Hematopoietic multipotent progenitor cell (in vitro differentiated cells): ENCODE measurements at regions not wholly inside any gene's neighbourhood (a gene's known extent, or its start where the extent isn't known, plus 50 kb on each side); places are given as distances from the start of the nearest gene placed in this dataset.

Source experiments
- DNase-seq, 3 donors: peaks; one replicate each; pipeline ENCODE4 v3.0.0-alpha.2; 2011 to 2015; ENCODE audit warnings: low read depth in 2 of 3, low spot score in 2 of 3

- peak in 2 of 3 donors; percentile 6 to 48 for DNase-seq
Observed at GRCh38 chr2:104033399-104033798, 820.5 kb upstream of the POU3F3 start.

- DNase-seq = no peak
Observed at GRCh38 chr2:104040771-104041170, 813.1 kb upstream of the POU3F3 start.

- DNase-seq = no peak
Observed at GRCh38 chr2:104041351-104041750, 812.6 kb upstream of the POU3F3 start.

GRCh38 chr2:104043864-104044263, 810.1 kb upstream of the POU3F3 start:
- no peak for DNase-seq

GRCh38 chr2:104045071-104045470, 808.8 kb upstream of the POU3F3 start:
- DNase-seq = no peak

GRCh38 chr2:104046466-104046865, 807.4 kb upstream of the POU3F3 start:
- no peak for DNase-seq

- DNase-seq = no peak
Observed at GRCh38 chr2:104047516-104047915, 806.4 kb upstream of the POU3F3 start.

GRCh38 chr2:104049438-104049837, 804.5 kb upstream of the POU3F3 start:
- no peak for DNase-seq

GRCh38 chr2:104049981-104050380, 803.9 kb upstream of the POU3F3 start:
- DNase-seq = no peak

GRCh38 chr2:104050656-104051242, 803.2 kb upstream of the POU3F3 start:
- DNase-seq = no peak

GRCh38 chr2:104051766-104052165, 802.1 kb upstream of the POU3F3 start:
- no peak for DNase-seq

GRCh38 chr2:104052356-104052755, 801.6 kb upstream of the POU3F3 start:
- DNase-seq = no peak

GRCh38 chr2:104056451-104056850, 797.5 kb upstream of the POU3F3 start:
- no peak for DNase-seq

GRCh38 chr2:104068665-104069064, 785.2 kb upstream of the POU3F3 start:
- DNase-seq = no peak

GRCh38 chr2:104077573-104077972, 776.3 kb upstream of the POU3F3 start:
- DNase-seq = no peak

GRCh38 chr2:104078431-104079157, 775.3 kb upstream of the POU3F3 start:
- DNase-seq = no peak

- no peak for DNase-seq
Observed at GRCh38 chr2:104088745-104089144, 765.2 kb upstream of the POU3F3 start.

- DNase-seq = no peak
Observed at GRCh38 chr2:104090407-104090806, 763.5 kb upstream of the POU3F3 start.

GRCh38 chr2:104091894-104092293, 762.0 kb upstream of the POU3F3 start:
- no peak for DNase-seq

GRCh38 chr2:104092886-104093285, 761.0 kb upstream of the POU3F3 start:
- no peak for DNase-seq

- DNase-seq = no peak
Observed at GRCh38 chr2:104102615-104103014, 751.3 kb upstream of the POU3F3 start.

- DNase-seq = no peak
Observed at GRCh38 chr2:104109356-104109755, 744.6 kb upstream of the POU3F3 start.

- DNase-seq = no peak
Observed at GRCh38 chr2:104118889-104119288, 735.0 kb upstream of the POU3F3 start.
